ENCODE measurements at regions not wholly inside any gene's neighbourhood (a gene's known extent, or its start where the extent isn't known, plus 50 kb on each side); places are given as distances from the start of the nearest gene placed in this dataset.

GRCh38 chr2:144333143-144333555 lies 186.8 kb downstream of the ZEB2 start:
- DNase-seq (ENCODE audit: low read depth in 2 of 2) = no peak

DNA sequence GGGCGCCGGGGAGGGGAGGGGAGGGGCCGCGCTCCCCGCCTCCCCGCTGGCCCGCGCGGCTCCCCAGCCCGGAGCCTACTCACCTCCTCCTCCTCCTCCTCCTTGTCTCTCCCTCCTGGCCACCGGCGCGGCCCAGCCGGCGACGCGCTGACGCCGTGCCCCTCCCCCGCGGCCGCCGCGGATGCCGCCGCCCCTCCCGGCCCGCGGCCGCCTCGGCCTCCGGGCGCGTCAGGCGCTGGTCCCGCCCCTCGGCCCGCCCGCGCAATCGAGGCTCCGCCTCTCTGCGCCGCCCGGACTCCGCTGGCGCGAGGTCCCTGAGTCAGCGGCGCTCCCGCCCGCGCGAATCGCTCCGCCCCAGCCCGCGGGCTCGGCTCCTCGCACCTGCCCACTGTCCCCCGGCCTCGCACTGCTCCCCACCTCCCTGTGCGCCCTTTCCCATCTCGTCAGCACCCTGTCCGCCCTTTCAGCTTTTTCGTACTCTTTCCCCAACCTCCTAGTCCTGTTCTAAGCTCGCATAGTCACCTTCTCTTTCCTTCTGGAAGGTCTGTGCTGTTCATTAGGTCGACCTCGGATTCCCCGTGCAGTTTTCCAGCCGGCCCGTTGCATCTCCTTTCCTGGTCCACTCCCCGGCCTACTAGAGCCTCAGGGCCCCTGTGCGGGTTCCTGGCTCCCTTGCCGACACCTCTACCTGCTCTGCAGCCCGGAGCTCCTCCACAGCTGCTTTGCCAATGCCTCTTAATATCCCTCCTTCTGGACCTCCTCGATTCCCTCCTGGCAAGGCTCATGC lies 187.4 kb downstream of the ZEB2 start:
- DNase-seq (ENCODE audit: low read depth in 2 of 2) = peak; percentile 77 to 78

DNA sequence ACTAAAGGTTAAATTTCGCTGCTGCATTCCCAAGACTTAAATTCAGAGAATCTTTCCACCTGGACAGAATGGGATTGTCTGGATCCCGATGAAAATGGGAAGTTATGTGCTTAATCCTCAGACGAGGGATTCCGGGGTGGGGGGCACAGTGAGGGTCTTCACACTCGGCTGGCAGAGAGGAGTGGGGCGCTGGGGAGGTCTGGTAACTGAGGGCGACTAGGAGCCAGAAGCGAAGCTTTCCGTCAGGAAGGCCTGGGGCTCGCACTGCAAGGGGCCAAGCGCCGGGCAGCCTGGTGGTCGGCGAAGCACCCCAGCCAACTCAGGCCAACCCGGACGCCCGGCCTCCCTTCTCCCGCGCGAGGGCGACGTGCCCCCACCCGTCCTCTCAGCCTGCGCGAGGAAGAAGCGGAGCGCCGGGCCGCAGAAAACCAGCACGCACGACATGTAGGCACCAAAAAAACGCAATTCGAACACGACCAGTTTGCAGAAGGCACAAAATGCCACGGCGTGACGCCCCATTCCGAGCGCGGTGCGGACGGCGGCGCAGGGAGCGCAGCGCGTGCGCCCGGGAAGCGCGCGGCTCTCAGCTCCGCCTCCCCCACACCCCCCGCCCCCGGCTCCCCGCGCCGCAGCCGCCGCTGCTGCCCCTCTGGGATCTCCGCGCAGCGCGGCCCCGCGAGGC lies 188.1 kb downstream of the ZEB2 start:
- DNase-seq (ENCODE audit: low read depth in 2 of 2) = peak in 1 of 2 experiments; percentile 55

DNA sequence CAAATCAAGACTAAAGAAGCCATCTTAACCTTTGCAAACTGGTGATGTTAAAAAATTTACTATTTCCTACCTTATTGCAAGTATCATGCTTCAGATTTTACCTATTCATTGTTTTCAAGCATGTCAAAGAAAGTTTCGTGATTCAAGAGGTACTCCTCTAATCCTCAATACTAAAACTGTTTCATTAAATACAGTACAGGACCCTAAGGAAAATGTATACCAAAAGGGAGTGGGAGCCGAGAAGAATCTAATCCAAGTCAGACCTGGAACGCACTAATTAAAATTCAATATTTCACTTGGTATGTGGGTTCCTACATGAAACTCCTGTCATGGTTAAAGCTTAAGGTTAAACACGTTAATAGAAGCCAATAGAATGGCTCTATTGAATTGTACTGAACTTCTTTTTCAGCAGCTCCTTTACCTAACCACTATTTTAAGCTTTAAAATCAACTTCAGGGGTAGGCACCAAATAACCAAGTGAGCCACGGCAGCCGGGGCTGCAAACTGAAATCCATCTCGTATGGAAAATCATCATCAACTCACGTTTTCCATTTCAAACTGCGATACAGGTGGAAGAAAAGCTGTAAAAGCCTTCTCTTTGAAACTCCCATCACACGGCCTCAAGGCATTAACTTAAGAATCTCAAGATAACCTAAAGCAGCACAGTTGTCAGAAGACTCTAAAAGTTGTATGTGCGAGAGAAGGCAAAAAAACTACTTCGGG lies 188.8 kb downstream of the ZEB2 start:
- no peak for DNase-seq (ENCODE audit: low read depth in 2 of 2)

DNA sequence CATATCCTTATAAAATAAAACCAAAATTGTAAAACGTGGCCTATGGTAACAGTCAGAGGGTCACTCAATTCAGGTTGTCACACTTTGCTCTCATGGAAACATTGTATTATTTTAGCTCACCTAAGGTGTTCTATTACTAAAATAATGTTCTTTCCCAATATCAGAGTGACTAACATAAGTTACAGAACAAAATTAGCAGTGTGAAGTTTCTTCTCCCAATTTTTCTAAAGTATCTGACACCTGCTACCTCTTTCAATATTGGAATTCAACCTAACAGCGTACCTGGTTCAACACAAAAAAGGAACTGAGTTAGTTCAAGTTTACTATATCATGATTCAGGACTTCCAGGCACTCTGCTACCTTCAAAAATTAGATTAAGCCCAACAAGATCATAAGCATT lies 190.4 kb downstream of the ZEB2 start:
- no peak for DNase-seq (ENCODE audit: low read depth in 2 of 2)

GRCh38 chr2:144328938-144329337 lies 191.0 kb downstream of the ZEB2 start:
- no peak for DNase-seq (ENCODE audit: low read depth in 2 of 2)

GRCh38 chr2:144326825-144327224 lies 193.1 kb downstream of the ZEB2 start:
- DNase-seq (ENCODE audit: low read depth in 2 of 2) = no peak

DNA sequence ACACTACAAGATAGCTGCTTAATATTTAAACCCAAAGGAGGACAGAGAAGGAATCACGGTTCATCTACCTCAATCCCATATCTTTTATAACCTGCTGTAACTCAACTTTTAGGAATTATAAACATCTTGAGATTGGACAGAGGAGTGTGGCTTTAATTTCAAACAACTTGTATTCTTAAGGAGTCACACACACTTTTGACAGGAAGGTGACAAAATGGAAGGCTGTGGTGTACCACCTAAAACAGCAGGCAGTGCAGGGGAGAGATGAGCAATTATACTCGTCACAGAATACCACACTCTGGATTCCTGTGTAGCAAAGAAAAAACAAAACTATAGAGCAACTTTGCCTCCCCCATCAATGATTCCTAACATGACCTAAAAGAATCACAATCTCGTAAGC lies 194.8 kb downstream of the ZEB2 start:
- DNase-seq (ENCODE audit: low read depth in 2 of 2) = no peak

- no peak for DNase-seq (ENCODE audit: low read depth in 2 of 2)
Measured at GRCh38 chr2:144324446-144325045, 195.4 kb downstream of the ZEB2 start.

- DNase-seq (ENCODE audit: low read depth in 2 of 2) = no peak
Measured at GRCh38 chr2:144323946-144324345, 196.0 kb downstream of the ZEB2 start.

GRCh38 chr2:144322379-144322778 lies 197.5 kb downstream of the ZEB2 start:
- DNase-seq (ENCODE audit: low read depth in 2 of 2) = no peak

- no peak for DNase-seq (ENCODE audit: low read depth in 2 of 2)
Measured at GRCh38 chr2:144320491-144320890, 199.4 kb downstream of the ZEB2 start.

DNA sequence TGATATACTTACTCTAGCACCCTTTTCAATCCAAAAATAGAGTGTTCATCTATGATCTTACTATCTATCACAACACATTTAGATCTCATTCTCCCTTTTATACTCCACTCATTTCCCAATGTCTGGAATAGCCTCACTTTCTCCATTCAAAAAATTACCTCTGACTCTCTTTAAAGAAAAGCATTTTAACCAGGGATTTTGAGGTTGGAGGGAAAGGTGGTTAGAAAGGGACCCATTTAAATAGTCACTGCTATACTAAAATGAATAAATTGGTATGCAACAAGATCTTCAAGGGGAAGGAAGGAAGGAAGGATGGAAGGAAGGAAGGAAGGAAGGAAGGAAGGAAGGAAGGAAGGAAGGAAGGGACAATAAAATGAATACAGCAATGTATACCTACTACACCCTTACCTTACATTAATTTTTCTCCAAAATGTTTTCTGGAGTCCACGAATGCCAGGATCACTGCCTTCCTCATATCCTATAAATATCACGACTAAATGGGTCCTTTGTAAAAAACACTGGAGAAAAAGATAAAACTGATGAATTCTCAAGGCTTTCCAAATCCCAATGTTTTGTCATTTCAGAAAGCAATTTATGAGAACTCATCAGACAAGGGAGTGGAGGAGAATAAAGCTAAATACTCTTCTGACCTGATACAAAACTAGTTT lies 202.7 kb downstream of the ZEB2 start:
- DNase-seq (ENCODE audit: low read depth in 2 of 2) = no peak

DNA sequence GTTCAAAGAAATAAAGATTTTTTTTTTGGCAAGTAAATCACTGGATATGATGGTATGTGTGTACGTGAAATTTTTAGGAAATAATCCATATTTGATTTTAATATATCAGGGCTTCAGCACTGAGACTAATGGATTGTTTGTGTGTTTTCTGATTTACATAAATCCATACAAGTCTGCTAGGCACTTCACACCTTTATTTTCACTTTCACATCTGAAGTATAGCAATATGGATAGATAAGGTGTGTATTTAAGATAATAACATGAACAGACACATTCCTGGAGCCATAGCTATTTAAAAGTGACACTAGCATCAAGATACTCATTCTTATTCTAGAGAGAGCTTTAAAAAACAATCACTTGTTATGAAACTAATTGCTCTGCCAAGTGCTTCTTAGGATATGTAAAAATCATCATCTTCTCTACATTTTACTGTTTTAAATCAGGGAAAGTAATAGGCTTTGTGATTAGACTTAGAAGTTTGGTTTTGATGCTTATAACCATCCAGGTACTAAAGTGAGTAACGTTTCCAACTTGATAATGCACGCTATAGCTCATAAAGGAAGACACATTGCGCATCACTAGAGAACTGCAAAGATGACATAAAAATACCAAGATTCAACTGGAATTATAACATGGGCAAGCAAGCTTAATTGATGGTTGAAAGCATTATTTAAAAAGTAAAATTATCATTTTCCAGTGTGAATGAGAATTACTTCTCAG lies 208.9 kb downstream of the ZEB2 start:
- DNase-seq (ENCODE audit: low read depth in 2 of 2) = no peak

GRCh38 chr2:144310484-144310883 lies 209.4 kb downstream of the ZEB2 start:
- no peak for DNase-seq (ENCODE audit: low read depth in 2 of 2)

GRCh38 chr2:144307711-144308110 lies 212.2 kb downstream of the ZEB2 start:
- no peak for DNase-seq (ENCODE audit: low read depth in 2 of 2)

- DNase-seq (ENCODE audit: low read depth in 2 of 2) = no peak
Measured at GRCh38 chr2:144304202-144304601, 215.7 kb downstream of the ZEB2 start.

DNA sequence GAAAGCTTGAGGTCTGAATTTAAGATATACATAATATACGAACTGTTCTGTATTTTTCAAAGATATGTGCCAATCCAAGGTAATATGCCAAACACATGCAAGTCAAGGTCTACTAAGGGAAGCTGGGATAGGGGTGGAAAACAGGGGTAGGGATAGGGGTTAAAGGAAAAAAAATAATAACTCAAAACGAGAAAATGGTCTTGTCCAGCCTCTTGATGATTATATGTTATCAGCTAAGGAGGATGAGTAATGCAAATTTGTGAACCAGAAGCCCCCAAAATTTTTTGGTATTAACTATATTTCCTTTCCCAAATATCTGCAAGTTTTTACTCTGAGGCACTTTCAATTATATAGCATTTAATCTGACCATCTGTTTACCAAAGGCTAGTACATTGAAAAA lies 219.3 kb downstream of the ZEB2 start:
- DNase-seq (ENCODE audit: low read depth in 2 of 2) = no peak

GRCh38 chr2:144290276-144290675 lies 229.6 kb downstream of the ZEB2 start:
- no peak for DNase-seq (ENCODE audit: low read depth in 2 of 2)

DNA sequence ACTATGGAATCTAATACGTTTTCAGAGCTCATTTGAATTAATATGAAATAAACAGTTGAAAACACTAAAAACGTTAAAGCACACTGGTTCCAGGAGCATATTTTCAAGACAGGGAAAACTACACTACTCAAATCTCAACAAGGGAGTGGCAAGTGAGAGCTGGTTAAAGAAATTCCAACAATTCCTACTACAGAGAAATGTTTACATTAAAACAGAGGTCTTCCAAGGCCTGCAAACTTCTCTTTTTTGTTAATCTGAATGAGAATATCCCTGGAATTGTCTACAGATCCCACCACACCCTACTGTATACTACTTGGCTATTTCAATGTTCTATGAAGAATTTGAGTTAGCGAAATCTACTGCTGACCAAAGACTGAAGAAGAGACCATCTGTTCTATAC lies 231.5 kb downstream of the ZEB2 start:
- no peak for DNase-seq (ENCODE audit: low read depth in 2 of 2)

GRCh38 chr2:144285324-144285723 lies 234.6 kb downstream of the ZEB2 start:
- DNase-seq (ENCODE audit: low read depth in 2 of 2) = no peak

All from stimulated activated CD4-positive, alpha-beta T cell treated with anti-CD3 and anti-CD28 coated beads, Interleukin-12 subunit alpha, Interleukin-12 subunit beta, amount 100 ng/mL, for 24 hours (primary cell).